SU-DHL-6 (cell line): ENCODE measurements at regions not wholly inside any gene's neighbourhood (a gene's known extent, or its start where the extent isn't known, plus 50 kb on each side); places are given as distances from the start of the nearest gene placed in this dataset.

Source experiments
- H2AFZ ChIP-seq: fragments of 200-600 bp; sonication (generic); 2 replicates; pipeline ENCODE4 v1.6.1; 2014; ENCODE audit warnings: low read depth, mild to moderate bottlenecking, moderate library complexity, mixed read lengths, antibody characterized with exemption, low read length; ENCODE audit not compliant: severe bottlenecking
- H3F3A ChIP-seq: fragments of 200-600 bp; shearing (Covaris generic); 2 replicates; pipeline ENCODE4 v1.6.0; 2016; ENCODE audit warnings: antibody characterized with exemption, mild to moderate bottlenecking; ENCODE audit not compliant: insufficient read depth
- H3K27ac ChIP-seq: fragments of 200-600 bp; sonication (generic); 2 replicates; pipeline ENCODE4 v1.5.1; 2016; ENCODE audit warnings: low read depth, mild to moderate bottlenecking, low read length, moderate library complexity, mixed read lengths
- H3K27me3 ChIP-seq: fragments of 200-600 bp; sonication (generic), shearing (Covaris generic); 2 replicates; pipeline ENCODE4 v1.6.0; 2014; ENCODE audit warnings: mild to moderate bottlenecking, low read length
- H3K36me3 ChIP-seq: fragments of 200-600 bp; sonication (generic); 2 replicates; pipeline ENCODE4 v1.6.1; 2014; ENCODE audit warnings: mild to moderate bottlenecking, low read length, mixed read lengths
- H3K4me2 ChIP-seq: fragments of 300-600, 200-600 bp; shearing (Covaris generic), sonication (generic); 2 replicates; pipeline ENCODE4 v1.6.0; 2014; ENCODE audit warnings: low read length, low read depth, mild to moderate bottlenecking; ENCODE audit not compliant: poor library complexity, severe bottlenecking
- H3K4me3 ChIP-seq: fragments of 200-600 bp; sonication (generic); 2 replicates; pipeline ENCODE4 v1.5.1; 2014; ENCODE audit warnings: antibody characterized with exemption, low read length, mild to moderate bottlenecking, mixed read lengths; ENCODE audit not compliant: insufficient read depth, poor library complexity, severe bottlenecking
- H3K79me2 ChIP-seq: fragments of 200-600 bp; sonication (generic); 2 replicates; pipeline ENCODE4 v1.6.1; 2014; ENCODE audit warnings: mild to moderate bottlenecking, low read length, moderate library complexity; ENCODE audit not compliant: insufficient read depth
- H3K9ac ChIP-seq: fragments of 200-600 bp; sonication (generic); 2 replicates; pipeline ENCODE4 v1.7.0; 2014; ENCODE audit warnings: mild to moderate bottlenecking, low read length
- H3K9me2 ChIP-seq: fragments of 200-600 bp; sonication (generic); replicated peaks from 2 replicates; pipeline ENCODE4 v1.6.1; 2014; ENCODE audit warnings: low read length; ENCODE audit not compliant: insufficient read depth
- H3K9me3 ChIP-seq: fragments of 200-600 bp; sonication (generic); 2 replicates; pipeline ENCODE4 v1.6.1; 2014; ENCODE audit warnings: low read length, mixed read lengths; ENCODE audit not compliant: insufficient read depth
- H4K20me1 ChIP-seq: fragments of 200-600 bp; sonication (generic); 2 replicates; pipeline ENCODE4 v1.6.1; 2014; ENCODE audit warnings: low read depth, mild to moderate bottlenecking, antibody characterized with exemption, low read length, moderate library complexity, mixed read lengths
- EZH2phosphoT487 ChIP-seq: fragments of 200-600 bp; sonication (generic), shearing (Covaris generic); conservative IDR thresholded peaks from 2 replicates; pipeline ENCODE4 v1.6.1; 2018; ENCODE audit warnings: mild to moderate bottlenecking, antibody characterized with exemption, low read length, moderate library complexity, mixed read lengths
- TF ChIP-seq, protein P1 (sequence below): fragments of 200-600 bp; sonication (generic); IDR thresholded peaks from one replicate; pipeline ENCODE4 v1.5.1; 2017; ENCODE audit warnings: antibody characterized with exemption, mild to moderate bottlenecking, low read length, moderate library complexity; ENCODE audit not compliant: insufficient read depth, poor library complexity, severe bottlenecking

DNA sequence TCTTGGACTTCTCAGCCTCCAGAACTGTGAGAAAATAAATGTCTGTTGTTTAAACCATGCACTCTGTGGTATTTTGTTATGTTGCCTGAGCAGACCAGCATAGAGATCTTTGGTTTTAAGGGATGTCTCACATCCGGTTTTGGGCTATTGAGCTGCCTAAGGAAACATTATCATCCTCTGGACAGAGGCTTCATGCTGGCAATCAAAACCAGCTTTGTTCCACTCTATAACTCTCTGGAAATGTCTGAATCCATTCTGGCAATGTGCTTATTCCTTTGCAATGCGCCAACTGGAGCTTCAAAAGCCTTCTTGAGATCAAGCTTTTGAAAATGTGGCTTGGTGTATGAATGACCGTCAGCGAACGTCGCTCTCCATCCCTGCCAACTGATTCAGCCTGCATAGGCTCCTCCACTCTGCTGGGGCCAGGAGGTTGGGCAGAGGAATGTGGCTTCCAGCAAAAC lies 183.6 kb upstream of the MGAT5 start:
- no peaks in the 10 kb centered on the region for H4K20me1 ChIP-seq
- 0 out of 2 replicates have a peak, but pooled peaks cover under 1% of the 10 kb centered on the region for H3K9me3 ChIP-seq
- no peak overlapping the region for H3K4me2 ChIP-seq
- no peaks in the 10 kb centered on the region for H3K27me3 ChIP-seq
- H3K36me3 ChIP-seq = no peaks in the 10 kb centered on the region
- TF ChIP-seq EZH2phosphoT487 = no peak
- H3F3A ChIP-seq = no peaks in the 10 kb centered on the region
- H3K79me2 ChIP-seq = no peaks in the 10 kb centered on the region
- no peak overlapping the region for H3K9ac ChIP-seq
- no peak overlapping the region for H2AFZ ChIP-seq
- no peak overlapping the region for H3K4me3 ChIP-seq
- H3K9me2 ChIP-seq = no peaks in the 10 kb centered on the region
- H3K27ac ChIP-seq = no peak overlapping the region

DNA sequence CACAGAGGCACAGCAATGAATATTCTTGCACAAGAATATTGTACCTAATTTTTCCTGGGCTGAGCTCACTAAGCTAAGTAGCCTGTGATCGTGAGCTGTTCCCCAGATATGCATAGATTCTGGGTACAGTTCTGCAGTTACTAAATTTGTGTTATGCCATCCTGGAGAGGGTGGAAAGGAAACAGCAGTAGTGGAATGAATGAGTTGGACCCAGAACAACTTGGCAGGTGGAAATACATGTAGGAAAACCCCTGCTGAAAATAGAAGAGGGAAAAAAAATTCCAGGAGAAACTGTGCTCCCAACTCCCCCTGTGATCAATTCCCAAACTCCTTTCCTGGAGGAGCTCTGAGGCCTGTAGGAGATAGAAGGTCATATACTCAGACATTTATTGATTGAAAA lies 181.5 kb upstream of the MGAT5 start:
- no peaks in the 10 kb centered on the region for H3K9me2 ChIP-seq
- H3K36me3 ChIP-seq = no peaks in the 10 kb centered on the region
- no peak overlapping the region for H3K27ac ChIP-seq
- no peaks in the 10 kb centered on the region for H3K79me2 ChIP-seq
- no peaks in the 10 kb centered on the region for H3F3A ChIP-seq
- H3K27me3 ChIP-seq = no peaks in the 10 kb centered on the region
- no peak overlapping the region for H2AFZ ChIP-seq
- H3K4me3 ChIP-seq = no peak overlapping the region
- H3K9me3 ChIP-seq = peaks cover 13% of the 10 kb centered on the region; the same call in 1 of the 2 replicates
- no peaks in the 10 kb centered on the region for H4K20me1 ChIP-seq
- no peak overlapping the region for H3K9ac ChIP-seq
- TF ChIP-seq EZH2phosphoT487 = no peak
- TF ChIP-seq, protein P1, sequence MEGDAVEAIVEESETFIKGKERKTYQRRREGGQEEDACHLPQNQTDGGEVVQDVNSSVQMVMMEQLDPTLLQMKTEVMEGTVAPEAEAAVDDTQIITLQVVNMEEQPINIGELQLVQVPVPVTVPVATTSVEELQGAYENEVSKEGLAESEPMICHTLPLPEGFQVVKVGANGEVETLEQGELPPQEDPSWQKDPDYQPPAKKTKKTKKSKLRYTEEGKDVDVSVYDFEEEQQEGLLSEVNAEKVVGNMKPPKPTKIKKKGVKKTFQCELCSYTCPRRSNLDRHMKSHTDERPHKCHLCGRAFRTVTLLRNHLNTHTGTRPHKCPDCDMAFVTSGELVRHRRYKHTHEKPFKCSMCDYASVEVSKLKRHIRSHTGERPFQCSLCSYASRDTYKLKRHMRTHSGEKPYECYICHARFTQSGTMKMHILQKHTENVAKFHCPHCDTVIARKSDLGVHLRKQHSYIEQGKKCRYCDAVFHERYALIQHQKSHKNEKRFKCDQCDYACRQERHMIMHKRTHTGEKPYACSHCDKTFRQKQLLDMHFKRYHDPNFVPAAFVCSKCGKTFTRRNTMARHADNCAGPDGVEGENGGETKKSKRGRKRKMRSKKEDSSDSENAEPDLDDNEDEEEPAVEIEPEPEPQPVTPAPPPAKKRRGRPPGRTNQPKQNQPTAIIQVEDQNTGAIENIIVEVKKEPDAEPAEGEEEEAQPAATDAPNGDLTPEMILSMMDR = no peak
- H3K4me2 ChIP-seq = no peak overlapping the region

DNA sequence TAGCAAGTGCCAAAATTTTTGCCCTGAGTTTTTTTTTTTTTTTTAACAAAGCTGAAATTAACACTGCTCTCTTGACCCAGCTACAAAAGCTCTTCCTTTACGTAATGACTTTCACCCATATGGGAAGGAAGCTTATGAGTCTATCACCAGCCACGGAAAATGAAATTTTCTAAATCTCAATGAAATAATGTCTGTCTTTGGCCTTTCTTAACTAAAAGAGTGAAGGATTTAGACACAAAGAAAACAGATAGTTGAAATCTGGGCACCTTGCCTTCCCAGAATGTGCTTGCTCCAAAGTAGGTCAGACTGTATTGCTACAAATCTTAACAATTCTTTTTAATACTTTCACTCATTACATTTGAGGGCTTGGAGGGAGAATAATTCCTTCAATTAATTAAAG lies 180.8 kb upstream of the MGAT5 start:
- H4K20me1 ChIP-seq = no peaks in the 10 kb centered on the region
- H3K9me3 ChIP-seq = peaks cover 13% of the 10 kb centered on the region; the same call in 1 of the 2 replicates
- no peaks in the 10 kb centered on the region for H3K36me3 ChIP-seq
- H3K4me2 ChIP-seq = no peak overlapping the region
- no peaks in the 10 kb centered on the region for H3K9me2 ChIP-seq
- H2AFZ ChIP-seq = no peak overlapping the region
- H3K9ac ChIP-seq = no peak overlapping the region
- H3K4me3 ChIP-seq = no peak overlapping the region
- no peak for TF ChIP-seq EZH2phosphoT487
- TF ChIP-seq, protein P1 = no peak
- no peak overlapping the region for H3K27ac ChIP-seq
- H3K79me2 ChIP-seq = no peaks in the 10 kb centered on the region
- no peaks in the 10 kb centered on the region for H3F3A ChIP-seq
- no peaks in the 10 kb centered on the region for H3K27me3 ChIP-seq

DNA sequence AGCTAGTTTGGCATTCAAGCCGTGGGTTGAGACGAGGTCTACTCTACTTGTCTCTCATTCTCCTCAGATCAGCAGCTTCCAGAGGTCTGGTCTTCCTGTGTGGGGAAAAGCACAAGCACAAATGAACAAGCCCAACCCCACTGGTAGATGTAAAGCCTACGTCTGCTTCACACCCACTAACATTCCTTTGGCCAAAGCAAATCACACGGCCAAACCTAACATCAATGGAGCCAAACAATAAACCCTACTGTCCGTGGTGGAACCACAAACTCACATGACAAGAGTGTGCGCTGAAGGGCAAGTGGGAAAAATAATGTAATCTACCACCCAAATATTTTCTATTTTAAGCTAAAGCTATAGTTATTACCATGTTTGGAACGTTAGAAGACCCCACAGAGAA lies 179.3 kb upstream of the MGAT5 start:
- Histone ChIP-seq H3K9ac (no peak overlapping the region), H3K27ac (no peak overlapping the region), H4K20me1 (no peaks in the 10 kb centered on the region), H3K4me3 (no peak overlapping the region), H3F3A (no peaks in the 10 kb centered on the region), H3K79me2 (no peaks in the 10 kb centered on the region), H3K4me2 (no peak overlapping the region), H3K36me3 (no peaks in the 10 kb centered on the region), H3K9me3 (peaks cover 13% of the 10 kb centered on the region; the same call in 1 of the 2 replicates), H3K9me2 (no peaks in the 10 kb centered on the region), H3K27me3 (no peaks in the 10 kb centered on the region), H2AFZ (no peak overlapping the region)
- TF ChIP-seq EZH2phosphoT487 = no peak
- TF ChIP-seq, protein P1 = no peak
